CD4-positive, alpha-beta T cell treated with Interleukin-17A for 1 hour (primary cell): ENCODE measurements at regions not wholly inside any gene's neighbourhood (a gene's known extent, or its start where the extent isn't known, plus 50 kb on each side); places are given as distances from the start of the nearest gene placed in this dataset.

Experiments
- DNase-seq: peaks from one replicate; pipeline ENCODE4 v3.0.0-alpha.2; 2020

DNA sequence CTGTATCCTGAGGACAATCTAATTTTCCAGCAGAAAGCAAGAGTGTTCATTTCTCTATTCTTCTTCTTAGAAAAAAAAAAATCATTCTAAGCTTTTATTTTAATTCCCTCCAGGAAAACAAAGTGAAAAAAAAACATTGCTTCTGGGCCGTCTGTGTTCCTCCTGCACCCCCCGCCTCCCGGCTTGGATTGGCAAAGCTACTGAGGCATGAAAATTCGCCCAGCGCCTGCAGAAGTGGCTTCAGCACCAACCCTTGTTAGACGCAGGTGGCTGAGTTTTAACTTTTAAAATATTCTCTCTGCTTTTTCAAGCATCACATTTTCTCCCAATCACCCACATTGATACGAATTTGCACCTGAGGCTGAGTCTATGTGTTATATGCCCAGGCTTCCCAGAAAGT is 401.6 kb downstream of the BRD1 start:
- no peak for DNase-seq

GRCh38 chr22:49425356-49425755 is 402.3 kb downstream of the BRD1 start:
- no peak for DNase-seq

- DNase-seq = no peak
Measured at GRCh38 chr22:49424893-49425270, 402.8 kb downstream of the BRD1 start.

DNA sequence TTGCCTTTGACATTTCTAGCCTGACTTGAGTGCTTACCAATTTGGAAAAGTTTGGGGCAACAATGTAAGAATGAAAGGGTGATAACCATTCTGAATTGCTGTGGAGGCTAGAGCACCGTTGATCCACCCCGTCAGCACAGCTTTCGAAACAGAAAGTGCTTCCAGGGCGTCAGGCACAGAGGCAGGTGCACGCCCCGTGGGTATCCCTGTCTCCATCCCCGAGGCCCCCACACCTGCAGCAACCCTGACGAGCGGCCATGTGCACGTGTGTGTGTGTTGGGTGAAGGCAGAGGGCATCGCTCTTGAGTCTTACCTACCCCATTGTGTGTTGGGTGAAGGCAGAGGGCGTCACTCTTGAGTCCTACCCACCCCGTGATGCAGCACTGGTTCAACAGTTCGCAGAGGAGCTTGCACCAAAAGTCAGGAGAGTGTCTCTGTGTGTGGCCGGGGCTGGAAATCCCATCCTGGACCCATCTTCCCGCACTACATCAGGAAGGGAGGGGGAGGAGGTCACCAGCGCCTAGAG is 404.5 kb downstream of the BRD1 start:
- DNase-seq = no peak

DNA sequence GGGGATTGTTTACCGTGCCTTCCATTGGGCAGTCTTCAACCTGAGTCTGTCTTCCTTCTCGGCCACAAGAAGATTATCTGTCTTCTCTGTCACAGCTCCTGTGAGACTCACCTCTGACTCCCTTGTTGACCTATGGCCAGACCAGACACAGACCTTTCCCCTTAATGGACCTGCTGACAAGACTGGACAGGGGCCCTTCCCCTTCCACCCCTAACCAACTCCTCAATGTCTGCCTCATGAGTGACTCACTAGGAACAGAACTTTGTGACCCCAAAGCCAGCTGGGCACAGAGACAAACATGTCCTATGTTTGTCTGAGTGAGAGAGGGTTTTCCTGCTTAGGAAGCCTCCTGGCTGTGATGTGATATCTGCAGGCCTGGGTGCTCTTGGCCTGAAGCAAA is 405.0 kb downstream of the BRD1 start:
- no peak for DNase-seq

DNA sequence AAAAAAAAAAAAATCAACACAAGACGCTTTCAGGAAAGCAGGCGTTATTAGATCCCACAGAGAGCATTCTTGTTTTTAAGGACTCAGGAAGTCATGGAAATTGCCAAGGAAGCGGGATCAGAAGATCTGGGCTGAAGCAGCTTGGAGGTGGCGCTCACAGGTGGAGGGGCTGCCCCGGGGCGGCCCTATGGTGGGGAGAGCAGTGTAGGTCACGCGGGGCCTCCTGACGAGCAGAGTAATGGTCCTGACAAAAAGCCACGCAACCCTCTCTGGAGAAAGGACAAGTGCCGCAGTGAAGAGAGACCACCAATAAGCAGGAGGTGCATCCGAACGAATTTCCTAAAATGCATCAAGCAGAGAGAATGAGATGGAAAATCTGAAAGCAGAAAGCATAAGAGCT is 407.0 kb downstream of the BRD1 start:
- no peak for DNase-seq

DNA sequence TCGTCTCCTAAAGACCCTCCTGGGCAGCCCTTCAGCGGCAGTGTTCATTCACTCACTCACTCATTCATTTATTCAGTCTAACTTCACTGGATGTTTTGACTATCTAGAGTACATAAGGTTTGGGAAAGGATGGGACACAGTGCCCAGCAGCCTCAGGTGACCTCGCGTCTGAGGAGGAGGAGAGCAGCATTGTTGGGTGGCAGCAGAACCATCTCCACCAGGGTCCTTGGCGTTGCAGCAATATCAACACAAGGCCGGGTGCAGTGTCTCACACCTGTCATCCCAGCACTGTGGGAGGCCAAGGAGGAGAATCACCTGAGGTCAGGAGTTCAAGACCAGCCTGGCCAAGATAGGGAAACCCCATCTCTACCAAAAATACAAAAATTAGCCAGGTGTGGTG is 408.0 kb downstream of the BRD1 start:
- DNase-seq = no peak

DNA sequence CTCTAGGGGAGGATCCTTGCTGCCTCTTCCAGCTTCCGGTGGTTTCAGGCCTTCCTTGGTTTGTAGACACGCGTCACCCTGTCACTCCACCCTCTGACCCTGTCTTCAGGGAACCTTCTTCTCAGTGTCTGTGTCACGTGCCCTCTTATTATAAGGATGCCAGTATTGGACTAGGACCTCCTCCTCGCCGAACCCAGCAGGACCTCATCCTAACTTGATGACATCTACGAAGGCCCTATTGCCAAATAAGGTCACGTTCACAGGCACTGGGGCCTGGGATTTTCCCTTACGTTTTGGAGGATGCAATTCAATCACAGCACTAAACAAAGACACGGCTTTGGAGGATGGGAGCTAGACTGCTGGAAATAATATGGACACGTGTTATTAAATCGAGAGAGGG is 408.7 kb downstream of the BRD1 start:
- DNase-seq = no peak

DNA sequence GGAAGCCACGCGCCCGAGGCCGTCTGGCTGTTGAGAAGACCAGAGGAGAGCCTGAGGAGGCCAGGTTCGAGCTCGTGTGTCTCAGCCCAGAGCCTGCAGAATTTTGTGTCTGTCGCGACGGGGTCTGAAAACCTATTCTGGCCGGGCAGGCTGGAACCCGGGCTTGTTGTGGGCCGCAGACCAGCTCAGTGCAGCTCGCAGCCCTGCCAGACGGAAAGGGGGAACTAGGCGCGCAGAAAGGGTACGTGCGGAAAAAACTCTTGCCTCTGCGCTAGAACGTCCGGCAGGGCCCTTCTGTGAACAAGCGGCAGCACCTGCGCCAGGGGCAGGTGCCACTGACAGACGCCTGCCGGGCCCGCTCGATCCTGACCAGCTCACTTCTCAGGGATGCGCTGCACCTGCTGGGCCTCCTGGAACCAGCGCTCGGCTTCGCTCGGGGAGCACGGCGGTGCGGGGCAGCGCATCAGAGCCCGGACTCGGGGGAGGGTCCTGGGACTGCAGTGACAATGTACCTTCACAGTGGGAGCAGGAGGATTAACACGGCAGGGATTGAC is 409.3 kb downstream of the BRD1 start:
- no peak for DNase-seq

GRCh38 chr22:49417833-49418232 is 409.8 kb downstream of the BRD1 start:
- no peak for DNase-seq

GRCh38 chr22:49417326-49417725 is 410.3 kb downstream of the BRD1 start:
- DNase-seq = no peak

DNA sequence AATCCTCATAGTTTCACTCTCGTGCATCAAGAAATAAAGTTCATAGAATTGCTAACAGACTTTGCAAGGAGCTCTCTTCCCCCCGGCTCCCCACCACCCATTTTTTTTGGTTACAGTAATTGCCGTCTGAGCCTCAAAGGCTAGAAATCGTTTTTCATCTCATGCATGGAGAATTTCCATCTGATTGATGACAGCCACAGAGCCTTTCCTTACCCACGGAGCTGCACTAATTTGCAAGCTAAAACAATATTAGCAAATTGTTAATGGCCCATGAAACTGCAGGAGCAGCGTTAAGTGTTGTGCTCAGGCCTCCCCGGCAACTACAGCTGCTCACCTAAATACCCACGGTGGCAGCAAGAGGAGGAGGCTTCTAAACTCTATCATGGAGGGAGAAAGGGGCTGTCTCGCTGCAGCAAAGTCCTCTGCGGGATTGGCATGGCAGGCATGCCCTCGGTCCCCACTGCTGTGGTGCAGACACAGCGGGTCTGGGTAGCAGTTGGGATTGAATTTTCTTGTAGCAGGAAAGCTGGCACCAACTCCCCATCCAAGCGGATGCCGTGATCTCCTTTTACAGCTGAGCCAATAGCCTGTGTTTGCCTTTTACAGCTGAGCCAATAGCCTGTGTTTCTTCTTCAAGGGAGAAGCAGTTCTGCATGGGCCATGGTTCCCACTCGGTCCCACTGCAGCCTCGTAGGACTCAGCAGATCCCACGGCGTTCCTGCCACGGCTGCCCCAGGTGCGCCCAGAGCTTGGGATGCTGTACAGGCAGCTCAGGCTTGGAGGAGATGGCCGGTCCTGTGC is 412.3 kb downstream of the BRD1 start:
- DNase-seq = no peak

GRCh38 chr22:49413551-49413950 is 414.1 kb downstream of the BRD1 start:
- DNase-seq = no peak

DNA sequence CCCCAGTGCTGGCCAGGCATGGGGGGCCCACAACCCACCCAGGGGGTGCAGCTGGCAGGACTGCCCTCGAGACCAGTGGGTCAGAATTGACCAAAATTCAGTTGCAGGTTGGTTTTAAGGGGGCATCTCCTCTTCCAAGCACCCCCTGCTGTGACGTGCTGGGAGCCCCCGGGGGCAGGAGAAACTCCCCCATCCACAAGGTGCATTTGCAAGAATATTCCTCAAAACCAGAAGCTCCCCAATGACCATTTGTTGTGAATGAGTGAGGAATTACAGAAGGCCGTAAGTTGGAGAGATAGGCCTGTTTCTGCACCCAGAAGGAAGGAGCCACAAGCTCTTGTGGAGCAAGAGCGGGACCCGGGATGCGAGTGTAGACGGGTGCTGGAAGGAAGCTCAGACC is 414.5 kb downstream of the BRD1 start:
- DNase-seq = no peak

DNA sequence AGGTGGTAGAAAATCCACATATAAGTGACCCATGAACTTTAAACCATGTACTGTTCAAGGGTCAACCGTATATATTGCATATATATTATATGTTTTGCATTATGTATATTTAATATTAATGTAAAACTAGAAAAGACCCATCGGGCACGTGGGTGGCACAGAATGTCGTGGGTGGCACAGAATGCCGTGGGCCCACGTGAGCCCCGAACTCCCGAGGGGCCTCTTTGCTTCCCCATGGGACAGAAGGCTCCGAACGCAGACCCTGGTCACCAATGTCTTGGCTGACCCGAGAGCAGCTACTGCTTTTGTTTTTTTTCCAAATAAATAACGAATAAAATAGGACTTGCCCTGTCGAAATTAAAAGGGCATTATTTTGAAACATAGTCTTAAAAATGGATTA is 415.4 kb downstream of the BRD1 start:
- no peak for DNase-seq

DNA sequence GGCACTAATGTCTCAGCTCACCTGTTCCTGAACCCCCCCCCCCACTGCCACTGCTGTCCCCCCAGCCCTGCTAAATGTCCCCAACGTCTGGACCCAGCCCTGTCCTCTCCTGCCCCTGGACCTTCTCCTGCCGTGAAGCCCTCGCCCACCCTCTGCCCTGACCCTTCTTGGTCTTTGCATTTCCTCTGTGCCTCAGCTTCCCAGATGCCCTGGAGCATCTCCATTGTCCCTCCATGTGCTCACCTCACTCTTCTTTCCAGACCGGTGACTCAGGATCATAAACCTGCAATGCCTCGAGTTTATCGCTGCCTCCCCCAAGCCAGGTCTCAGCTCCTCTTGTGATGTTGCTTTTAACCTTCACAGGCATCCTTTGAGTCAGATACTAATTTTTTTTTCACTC is 416.4 kb downstream of the BRD1 start:
- no peak for DNase-seq

- DNase-seq = no peak
Measured at GRCh38 chr22:49408102-49408836, 419.4 kb downstream of the BRD1 start.

- no peak for DNase-seq
Measured at GRCh38 chr22:49406879-49407587, 420.6 kb downstream of the BRD1 start.

DNA sequence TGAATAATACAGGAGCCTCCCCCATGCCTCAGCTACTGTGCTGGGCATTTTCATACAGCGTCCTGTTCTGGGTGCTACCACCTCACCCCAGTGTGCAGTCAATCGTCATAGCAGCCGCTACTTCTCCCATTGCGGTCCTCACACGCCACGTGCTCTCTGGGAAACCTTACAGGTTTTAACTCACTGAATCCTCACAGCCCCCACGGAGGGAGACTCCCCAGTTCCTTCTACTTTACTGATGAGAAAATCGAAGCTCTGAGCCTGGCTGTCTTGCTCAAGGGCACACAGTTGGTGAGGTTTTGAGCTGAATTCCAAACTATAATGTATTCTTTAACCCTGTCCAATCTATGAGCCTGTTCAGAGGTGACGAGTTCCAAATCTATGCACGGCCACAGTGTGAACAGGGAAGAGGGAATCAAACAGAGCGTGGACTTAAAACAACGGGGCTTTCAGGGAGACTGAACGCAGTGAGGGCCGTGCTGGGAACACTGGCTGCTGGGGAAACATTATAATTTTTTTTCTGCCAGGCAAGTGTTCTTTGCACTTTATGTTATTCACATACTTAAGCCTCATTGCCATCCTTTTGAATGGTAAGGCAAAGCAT is 421.5 kb downstream of the BRD1 start:
- DNase-seq = no peak

DNA sequence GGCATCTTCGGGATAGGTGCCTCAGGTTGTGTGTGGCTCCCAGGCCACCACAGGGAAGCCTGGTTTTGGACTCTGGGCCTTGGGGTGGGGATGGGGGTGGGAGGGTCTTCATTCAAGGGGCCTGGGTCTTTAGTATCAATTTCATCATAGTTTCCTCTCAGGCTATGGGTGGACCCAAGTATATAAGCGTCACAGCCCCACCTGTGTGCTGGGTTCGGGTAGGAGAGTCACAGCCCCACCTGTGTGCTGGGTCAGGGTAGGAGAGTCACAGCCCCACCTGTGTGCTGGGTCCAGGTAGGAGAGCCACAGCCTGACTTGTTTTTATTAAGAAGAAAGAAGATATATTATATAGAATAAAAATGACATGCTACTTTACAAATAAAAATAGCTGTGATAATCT is 422.1 kb downstream of the BRD1 start:
- no peak for DNase-seq

DNA sequence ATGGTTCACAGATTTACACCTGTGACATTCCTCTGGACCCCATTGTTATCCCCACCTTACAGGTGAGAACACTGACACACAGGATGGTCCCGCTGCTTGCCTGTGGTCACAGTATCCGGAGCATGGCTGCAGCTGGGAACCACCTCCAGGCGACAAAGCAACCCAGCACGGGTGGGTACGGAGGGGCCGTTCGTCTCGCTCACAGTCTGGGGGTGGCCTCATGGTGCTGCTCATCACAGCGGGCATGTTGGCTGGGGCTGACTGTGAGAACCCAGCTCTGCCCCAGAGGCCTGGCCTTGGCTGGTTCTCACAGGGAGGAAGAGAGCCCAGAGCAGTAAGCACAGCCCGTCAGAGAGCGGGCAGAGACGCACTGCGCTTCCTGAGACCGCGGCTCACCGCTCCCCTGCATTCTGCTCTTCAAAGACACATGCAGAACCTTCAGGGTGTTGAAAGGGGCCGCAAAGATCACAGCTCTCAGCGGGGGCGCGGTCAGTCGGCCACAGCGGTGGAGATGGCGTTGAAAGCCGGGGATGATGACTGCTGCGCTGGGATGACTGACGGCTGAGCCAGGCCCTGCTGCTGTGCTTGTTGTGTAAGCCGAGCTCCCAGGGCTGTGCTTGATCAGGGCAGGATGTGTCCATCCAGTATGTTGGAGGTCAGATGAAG is 423.0 kb downstream of the BRD1 start:
- DNase-seq = no peak

DNA sequence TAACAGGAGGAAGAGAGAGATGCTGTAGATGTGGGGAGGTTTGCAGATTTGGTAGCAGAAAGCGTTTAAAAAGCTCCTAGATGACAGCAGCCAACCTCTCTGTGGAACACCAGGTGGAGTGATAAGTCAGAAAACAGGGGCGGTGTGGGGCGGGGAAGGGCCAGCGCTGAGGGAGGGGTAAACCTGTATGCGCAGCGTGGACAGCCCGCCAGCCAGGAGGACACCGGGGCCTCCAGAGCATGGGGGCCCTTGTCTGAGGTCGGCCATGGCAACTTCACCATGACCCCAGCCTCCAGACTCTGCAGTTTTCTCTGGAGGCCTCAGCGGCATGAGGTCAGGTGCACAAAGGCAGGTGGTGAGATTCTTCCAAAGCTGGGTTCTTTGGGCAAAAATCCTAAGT is 423.7 kb downstream of the BRD1 start:
- no peak for DNase-seq
